ENCODE measurements at regions not wholly inside any gene's neighbourhood (a gene's known extent, or its start where the extent isn't known, plus 50 kb on each side); places are given as distances from the start of the nearest gene placed in this dataset.

DNA sequence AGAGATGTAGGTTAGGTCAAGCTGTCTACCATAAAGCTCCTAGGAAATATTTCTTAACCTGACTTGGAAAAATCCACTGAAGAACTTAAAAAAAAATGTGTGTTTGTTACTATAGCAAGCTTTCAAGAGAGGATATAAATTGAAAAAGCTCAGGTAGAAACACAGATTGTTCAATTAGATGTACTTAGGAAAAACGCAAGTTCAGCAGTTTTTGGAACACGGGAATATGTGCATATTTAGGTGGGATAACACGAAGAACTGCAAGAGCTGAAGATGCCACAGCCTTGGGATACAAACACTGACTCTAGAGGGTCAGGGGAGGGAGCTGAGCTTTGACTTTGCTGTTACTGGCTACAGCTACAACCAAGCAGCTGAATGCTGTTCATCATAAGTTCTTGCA is 77.8 kb upstream of the FSHB start:
- Histone ChIP-seq H3K4me2 (ENCODE audit: insufficient read depth, low read length) (no peak overlapping the region), H4K20me1 (replicated peaks; ENCODE audit: control insufficient read depth, extremely low read depth, insufficient read depth, low read length) (no peaks in the 10 kb centered on the region), H3K9me1 (replicated peaks; ENCODE audit: control insufficient read depth, extremely low read depth, insufficient read depth, low read length) (no peaks in the 10 kb centered on the region), H3K9me3 (replicated peaks; ENCODE audit: control insufficient read depth, insufficient read depth, low read length) (no peaks in the 10 kb centered on the region), H3K4me3 (replicated peaks in 1 of 3; ENCODE audit: insufficient read depth in 1 of 3, low read depth in 1 of 3, low read length in 3 of 3) (no peak overlapping the region), H3K79me2 (ENCODE audit: control insufficient read depth, insufficient read depth, low read length) (no peaks in the 10 kb centered on the region), H3K4me1 (ENCODE audit: control insufficient read depth, extremely low read depth, insufficient read depth, low read length) (no peaks in the 10 kb centered on the region), H3K9ac (replicated peaks; ENCODE audit: extremely low read depth, insufficient read depth, low read length) (no peak overlapping the region), H3K36me3 (ENCODE audit: control insufficient read depth in 2 of 2, extremely low read depth in 1 of 2, insufficient read depth in 2 of 2, low read length in 2 of 2) (no peaks in the 10 kb centered on the region), H3K27me3 (ENCODE audit: control insufficient read depth in 2 of 2, insufficient read depth in 2 of 2, low read length in 2 of 2) (no peaks in the 10 kb centered on the region), H3K27ac (ENCODE audit: insufficient read depth, low read depth, low read length) (no peak overlapping the region), H2AFZ (ENCODE audit: low read depth, low read length) (no peak overlapping the region)
- FAIRE-seq, result no peak
- intact Hi-C loops (cut with micrococcal nuclease) (no loop called here), dilution Hi-C loops (cut with MboI; ENCODE audit: extremely low pct_ligation_motif_present, low sequenced_read_pairs) (no loop called here)
- no peak for DNase-seq (ENCODE audit: low read depth, low spot score)
- ChIA-PET POLR2A (no interaction called here), CTCF (interaction anchor here (1.7 to 4.9 kb wide), 3 partner anchors 10 to 704 kb away, joined by 4 to 47 read pairs (median 11); no protein-coding TSS in a partner anchor)
- TF ChIP-seq, protein P1, sequence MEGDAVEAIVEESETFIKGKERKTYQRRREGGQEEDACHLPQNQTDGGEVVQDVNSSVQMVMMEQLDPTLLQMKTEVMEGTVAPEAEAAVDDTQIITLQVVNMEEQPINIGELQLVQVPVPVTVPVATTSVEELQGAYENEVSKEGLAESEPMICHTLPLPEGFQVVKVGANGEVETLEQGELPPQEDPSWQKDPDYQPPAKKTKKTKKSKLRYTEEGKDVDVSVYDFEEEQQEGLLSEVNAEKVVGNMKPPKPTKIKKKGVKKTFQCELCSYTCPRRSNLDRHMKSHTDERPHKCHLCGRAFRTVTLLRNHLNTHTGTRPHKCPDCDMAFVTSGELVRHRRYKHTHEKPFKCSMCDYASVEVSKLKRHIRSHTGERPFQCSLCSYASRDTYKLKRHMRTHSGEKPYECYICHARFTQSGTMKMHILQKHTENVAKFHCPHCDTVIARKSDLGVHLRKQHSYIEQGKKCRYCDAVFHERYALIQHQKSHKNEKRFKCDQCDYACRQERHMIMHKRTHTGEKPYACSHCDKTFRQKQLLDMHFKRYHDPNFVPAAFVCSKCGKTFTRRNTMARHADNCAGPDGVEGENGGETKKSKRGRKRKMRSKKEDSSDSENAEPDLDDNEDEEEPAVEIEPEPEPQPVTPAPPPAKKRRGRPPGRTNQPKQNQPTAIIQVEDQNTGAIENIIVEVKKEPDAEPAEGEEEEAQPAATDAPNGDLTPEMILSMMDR (IDR thresholded peaks at IDR 0.05; ENCODE audit: extremely low read depth in 1 of 2, insufficient read depth in 1 of 2, low read depth in 1 of 2, low read length in 2 of 2), result no peak
- TF ChIP-seq FOS (IDR thresholded peaks at IDR 0.05; ENCODE audit: borderline replicate concordance, insufficient read depth, low read length) (no peak), JUN (IDR thresholded peaks at IDR 0.05; ENCODE audit: borderline replicate concordance, insufficient read depth, insufficient read length, low read depth) (no peak), EZH2 (IDR thresholded peaks at IDR 0.05; ENCODE audit: borderline replicate concordance, low read depth, low read length, severe bottlenecking) (no peak), POLR2AphosphoS5 (IDR thresholded peaks at IDR 0.05; ENCODE audit: insufficient read depth, low read depth, low read length) (no peak), MYC (IDR thresholded peaks at IDR 0.05; ENCODE audit: low read depth, low read length) (no peak), GATA2 (IDR thresholded peaks at IDR 0.05; ENCODE audit: insufficient read depth, insufficient read length, low read depth, low read length) (no peak), POLR2A (IDR thresholded peaks at IDR 0.05; ENCODE audit: low read depth, low read length) (no peak)
- TF ChIP-seq, protein P2, sequence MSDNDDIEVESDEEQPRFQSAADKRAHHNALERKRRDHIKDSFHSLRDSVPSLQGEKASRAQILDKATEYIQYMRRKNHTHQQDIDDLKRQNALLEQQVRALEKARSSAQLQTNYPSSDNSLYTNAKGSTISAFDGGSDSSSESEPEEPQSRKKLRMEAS (IDR thresholded peaks at IDR 0.05; ENCODE audit: insufficient read depth, insufficient read length), result no peak
- no TSS peak for BruUV-seq (replicated peaks)
